CMK (cell line): ENCODE measurements at regions not wholly inside any gene's neighbourhood (a gene's known extent, or its start where the extent isn't known, plus 50 kb on each side); places are given as distances from the start of the nearest gene placed in this dataset.
"Not testable (repeated sequence)": the region's sequence is repeated elsewhere in the genome, so short reads cannot be mapped to it uniquely, and the experiment has no call there.

Source experiments
- DNase-seq: peaks from one replicate; pipeline ENCODE4 v3.0.0-alpha.2; 2010; ENCODE audit warnings: low read depth

- DNase-seq = no peak
Measured at GRCh38 chr5:87746891-87747377, 334.2 kb upstream of the CCNH start.

GRCh38 chr5:87746341-87746740 lies 333.6 kb upstream of the CCNH start:
- no peak for DNase-seq

- DNase-seq = no peak
Measured at GRCh38 chr5:87741881-87742280, 329.2 kb upstream of the CCNH start.

GRCh38 chr5:87735923-87736322 lies 323.2 kb upstream of the CCNH start:
- no peak for DNase-seq

GRCh38 chr5:87733897-87734296 lies 321.2 kb upstream of the CCNH start:
- no peak for DNase-seq

- DNase-seq = no peak
Measured at GRCh38 chr5:87732875-87733768, 320.4 kb upstream of the CCNH start.

- no peak for DNase-seq
Measured at GRCh38 chr5:87729781-87730180, 317.1 kb upstream of the CCNH start.

GRCh38 chr5:87722286-87722685 lies 309.6 kb upstream of the CCNH start:
- DNase-seq = no peak

- not testable (repeated sequence) for DNase-seq
Measured at GRCh38 chr5:87718224-87718925, 305.6 kb upstream of the CCNH start.

- no peak for DNase-seq
Measured at GRCh38 chr5:87717761-87718160, 305.0 kb upstream of the CCNH start.

- DNase-seq = no peak
Measured at GRCh38 chr5:87705876-87706275, 293.1 kb upstream of the CCNH start.

GRCh38 chr5:87686975-87687374 lies 274.2 kb upstream of the CCNH start:
- no peak for DNase-seq

GRCh38 chr5:87686018-87686417 lies 273.3 kb upstream of the CCNH start:
- DNase-seq = no peak

- DNase-seq = no peak
Measured at GRCh38 chr5:87674235-87674634, 261.5 kb upstream of the CCNH start.

- DNase-seq = no peak
Measured at GRCh38 chr5:87671146-87671545, 258.4 kb upstream of the CCNH start.

- no peak for DNase-seq
Measured at GRCh38 chr5:87665166-87665565, 252.4 kb upstream of the CCNH start.

- no peak for DNase-seq
Measured at GRCh38 chr5:87661784-87662566, 249.2 kb upstream of the CCNH start.

GRCh38 chr5:87653242-87653641 lies 240.5 kb upstream of the CCNH start:
- no peak for DNase-seq

- DNase-seq = no peak
Measured at GRCh38 chr5:87650284-87650683, 237.6 kb upstream of the CCNH start.

GRCh38 chr5:87649455-87649854 lies 236.7 kb upstream of the CCNH start:
- no peak for DNase-seq

GRCh38 chr5:87645224-87645623 lies 232.5 kb upstream of the CCNH start:
- DNase-seq = no peak

GRCh38 chr5:87640902-87641301 lies 228.2 kb upstream of the CCNH start:
- no peak for DNase-seq
